Rectal smooth muscle tissue (tissue), 1 donor: ENCODE measurements at regions not wholly inside any gene's neighbourhood (a gene's known extent, or its start where the extent isn't known, plus 50 kb on each side); places are given as distances from the start of the nearest gene placed in this dataset.
"Not testable (repeated sequence)": the region's sequence is repeated elsewhere in the genome, so short reads cannot be mapped to it uniquely, and the experiment has no call there.

Source experiments
- H3K27ac ChIP-seq: one replicate; pipeline ENCODE4 v1.7.0; 2013; ENCODE audit warnings: low read depth, low read length, inconsistent platforms
- H3K27me3 ChIP-seq: one replicate; pipeline ENCODE4 v1.7.0; 2013; ENCODE audit warnings: low read length; ENCODE audit not compliant: control insufficient read depth, insufficient read depth
- H3K36me3 ChIP-seq: one replicate; pipeline ENCODE4 v1.7.0; 2013; ENCODE audit warnings: low read length; ENCODE audit not compliant: control insufficient read depth, insufficient read depth
- H3K4me1 ChIP-seq: one replicate; pipeline ENCODE4 v1.7.0; 2013; ENCODE audit warnings: low read length; ENCODE audit not compliant: control insufficient read depth, insufficient read depth
- H3K4me3 ChIP-seq: one replicate; pipeline ENCODE4 v1.7.0; 2013; ENCODE audit warnings: low read length
- H3K9ac ChIP-seq: one replicate; pipeline ENCODE4 v1.7.0; 2013; ENCODE audit warnings: low read length

GRCh38 chr6:11900662-11901598 lies 111.2 kb upstream of the HIVEP1 start:
- H3K4me1 ChIP-seq = no peaks in the 10 kb centered on the region
- no peaks in the 10 kb centered on the region for H3K36me3 ChIP-seq
- no peak overlapping the region for H3K4me3 ChIP-seq
- no peak overlapping the region for H3K9ac ChIP-seq
- no peak overlapping the region for H3K27ac ChIP-seq
- H3K27me3 ChIP-seq = no peaks in the 10 kb centered on the region

- Histone ChIP-seq H3K9ac (no peak overlapping the region), H3K36me3 (no peaks in the 10 kb centered on the region), H3K27me3 (no peaks in the 10 kb centered on the region), H3K4me3 (no peak overlapping the region), H3K27ac (no peak overlapping the region), H3K4me1 (no peaks in the 10 kb centered on the region)
Measured at GRCh38 chr6:11899645-11900044, 112.5 kb upstream of the HIVEP1 start.

- Histone ChIP-seq H3K36me3 (no peaks in the 10 kb centered on the region), H3K27ac (no peak overlapping the region), H3K4me1 (no peaks in the 10 kb centered on the region), H3K27me3 (no peaks in the 10 kb centered on the region), H3K4me3 (no peak overlapping the region), H3K9ac (no peak overlapping the region)
Measured at GRCh38 chr6:11894212-11894611, 115.6 kb upstream of the ADTRP start.

GRCh38 chr6:11891547-11891946 lies 112.9 kb upstream of the ADTRP start:
- Histone ChIP-seq H3K27ac (no peak overlapping the region), H3K9ac (no peak overlapping the region), H3K36me3 (no peaks in the 10 kb centered on the region), H3K4me1 (no peaks in the 10 kb centered on the region), H3K4me3 (no peak overlapping the region), H3K27me3 (no peaks in the 10 kb centered on the region)

GRCh38 chr6:11890849-11891248 lies 112.2 kb upstream of the ADTRP start:
- Histone ChIP-seq H3K9ac (no peak overlapping the region), H3K36me3 (no peaks in the 10 kb centered on the region), H3K27me3 (no peaks in the 10 kb centered on the region), H3K27ac (no peak overlapping the region), H3K4me1 (no peaks in the 10 kb centered on the region), H3K4me3 (no peak overlapping the region)

- no peak overlapping the region for H3K4me3 ChIP-seq
- H3K27ac ChIP-seq = no peak overlapping the region
- no peaks in the 10 kb centered on the region for H3K27me3 ChIP-seq
- no peak overlapping the region for H3K9ac ChIP-seq
- no peaks in the 10 kb centered on the region for H3K4me1 ChIP-seq
- no peaks in the 10 kb centered on the region for H3K36me3 ChIP-seq
Measured at GRCh38 chr6:11890209-11890608, 111.6 kb upstream of the ADTRP start.

- Histone ChIP-seq H3K4me1 (no peaks in the 10 kb centered on the region), H3K36me3 (no peaks in the 10 kb centered on the region), H3K27ac (no peak overlapping the region), H3K4me3 (no peak overlapping the region), H3K9ac (no peak overlapping the region), H3K27me3 (no peaks in the 10 kb centered on the region)
Measured at GRCh38 chr6:11889572-11889971, 111.0 kb upstream of the ADTRP start.

GRCh38 chr6:11888727-11889126 lies 110.1 kb upstream of the ADTRP start:
- Histone ChIP-seq H3K27ac (no peak overlapping the region), H3K36me3 (no peaks in the 10 kb centered on the region), H3K27me3 (no peaks in the 10 kb centered on the region), H3K9ac (no peak overlapping the region), H3K4me1 (no peaks in the 10 kb centered on the region), H3K4me3 (no peak overlapping the region)

- Histone ChIP-seq H3K4me1 (no peaks in the 10 kb centered on the region), H3K27me3 (no peaks in the 10 kb centered on the region), H3K36me3 (no peaks in the 10 kb centered on the region), H3K27ac (no peak overlapping the region), H3K4me3 (no peak overlapping the region), H3K9ac (no peak overlapping the region)
Measured at GRCh38 chr6:11885159-11885558, 106.6 kb upstream of the ADTRP start.

- H3K9ac ChIP-seq, H3K4me3 ChIP-seq, H3K4me1 ChIP-seq, H3K27ac ChIP-seq, H3K27me3 ChIP-seq, H3K36me3 ChIP-seq: not testable (repeated sequence)
Measured at GRCh38 chr6:11883471-11883870, 104.9 kb upstream of the ADTRP start.

GRCh38 chr6:11880156-11880555 lies 101.6 kb upstream of the ADTRP start:
- not testable (repeated sequence) for H3K9ac ChIP-seq, H3K36me3 ChIP-seq, H3K27me3 ChIP-seq, H3K4me1 ChIP-seq, H3K27ac ChIP-seq, H3K4me3 ChIP-seq

GRCh38 chr6:11878735-11879134 lies 100.1 kb upstream of the ADTRP start:
- Histone ChIP-seq H3K9ac (no peak overlapping the region), H3K4me1 (peaks cover 2% of the 10 kb centered on the region), H3K36me3 (no peaks in the 10 kb centered on the region), H3K27me3 (no peaks in the 10 kb centered on the region), H3K27ac (no peak overlapping the region), H3K4me3 (no peak overlapping the region)

- H3K27ac ChIP-seq = no peak overlapping the region
- no peaks in the 10 kb centered on the region for H3K36me3 ChIP-seq
- peaks cover 2% of the 10 kb centered on the region for H3K4me1 ChIP-seq
- H3K4me3 ChIP-seq = no peak overlapping the region
- no peak overlapping the region for H3K9ac ChIP-seq
- H3K27me3 ChIP-seq = no peaks in the 10 kb centered on the region
Measured at GRCh38 chr6:11878029-11878428, 99.4 kb upstream of the ADTRP start.
